Fibroblast of lung (primary cell): ENCODE measurements at regions not wholly inside any gene's neighbourhood (a gene's known extent, or its start where the extent isn't known, plus 50 kb on each side); places are given as distances from the start of the nearest gene placed in this dataset.

Experiments used
- DNase-seq, 2 donors: peaks; one replicate each; pipeline versions ENCODE4 v3.0.0 to v3.0.0-alpha.2; 2010; ENCODE audit warnings: low read depth in 2 of 2
- H2AFZ ChIP-seq: 2 replicates; pipeline ENCODE4 v1.5.1; 2012; ENCODE audit warnings: low read length, control low read depth, inconsistent platforms
- H3K27ac ChIP-seq: 2 replicates; pipeline ENCODE4 v1.5.1; 2011; ENCODE audit warnings: low read length, control low read depth; ENCODE audit not compliant: insufficient read depth
- H3K27me3 ChIP-seq: 2 replicates; pipeline ENCODE4 v1.5.1; 2011; ENCODE audit warnings: mild to moderate bottlenecking, low read length; ENCODE audit not compliant: control insufficient read depth, insufficient read depth
- H3K36me3 ChIP-seq: 2 replicates; pipeline ENCODE4 v1.5.1; 2011; ENCODE audit warnings: low read length; ENCODE audit not compliant: control insufficient read depth, insufficient read depth
- H3K4me1 ChIP-seq: 2 replicates; pipeline ENCODE4 v1.5.1; 2011; ENCODE audit warnings: low read length; ENCODE audit not compliant: control insufficient read depth, insufficient read depth; ENCODE audit errors: extremely low read depth
- H3K4me2 ChIP-seq: 2 replicates; pipeline ENCODE4 v1.5.1; 2011; ENCODE audit warnings: low read length, control low read depth; ENCODE audit not compliant: insufficient read depth; ENCODE audit errors: extremely low read depth
- H3K4me3 ChIP-seq, 4 experiments: fragments of 200-600 bp in 1 of 4; sonication (generic) in 1 of 4; replicated peaks in 1 of 4; 2 replicates each; pipeline ENCODE4 v1.5.1; 2011 to 2016; ENCODE audit warnings: low read length in 4 of 4, low read depth in 3 of 4, mild to moderate bottlenecking in 3 of 4, control low read depth in 2 of 4, inconsistent platforms in 1 of 4, mixed read lengths in 1 of 4; ENCODE audit not compliant: insufficient read depth in 1 of 4; ENCODE audit errors: control extremely low read depth in 1 of 4
- H3K79me2 ChIP-seq: 2 replicates; pipeline ENCODE4 v1.5.1; 2012; ENCODE audit warnings: mild to moderate bottlenecking, low read length, inconsistent platforms; ENCODE audit not compliant: control insufficient read depth, insufficient read depth
- H3K9ac ChIP-seq: 2 replicates; pipeline ENCODE4 v1.5.1; 2011; ENCODE audit warnings: mild to moderate bottlenecking, low read length, control low read depth; ENCODE audit not compliant: insufficient read depth
- H3K9me3 ChIP-seq: 2 replicates; pipeline ENCODE4 v1.5.1; 2012; ENCODE audit warnings: low read depth, low read length; ENCODE audit not compliant: control insufficient read depth, insufficient read depth
- H4K20me1 ChIP-seq: 2 replicates; pipeline ENCODE4 v1.5.1; 2011; ENCODE audit warnings: low read length; ENCODE audit not compliant: control insufficient read depth, insufficient read depth; ENCODE audit errors: extremely low read depth
- CTCF ChIP-seq, 2 donors: IDR thresholded peaks in 1 of 2; conservative IDR thresholded peaks in 1 of 2; 1 replicate in 1 of 2; 2 replicates in 1 of 2; pipeline ENCODE4 v1.5.1; 2011 to 2012; ENCODE audit warnings: low read length in 2 of 2, control low read depth in 1 of 2, inconsistent platforms in 1 of 2, low read depth in 1 of 2, mild to moderate bottlenecking in 1 of 2
- EZH2 ChIP-seq: IDR thresholded peaks from 2 replicates; pipeline ENCODE4 v1.5.1; 2012; ENCODE audit warnings: low read length, control low read depth, mild to moderate bottlenecking; ENCODE audit errors: missing control alignments

- H3K79me2 ChIP-seq = no peaks in the 10 kb centered on the region
- H3K36me3 ChIP-seq = no peaks in the 10 kb centered on the region
- H3K27me3 ChIP-seq = peaks cover 6% of the 10 kb centered on the region
- no peaks in the 10 kb centered on the region for H3K9me3 ChIP-seq
- no peak overlapping the region for H3K4me3 ChIP-seq
- no peak overlapping the region for H2AFZ ChIP-seq
- no peaks in the 10 kb centered on the region for H3K4me1 ChIP-seq
- H3K9ac ChIP-seq = no peak overlapping the region
- DNase-seq = peak in 1 of 2 donors; percentile 42
- no peak overlapping the region for H3K4me2 ChIP-seq
- H4K20me1 ChIP-seq = no peaks in the 10 kb centered on the region
- TF ChIP-seq CTCF (conservative IDR thresholded peaks at IDR 0.05 in 1 of 2, IDR thresholded peaks at IDR 0.05 in 1 of 2; ENCODE audit: low read depth in 1 of 2, low read length in 2 of 2) = no peak
- no peak for TF ChIP-seq EZH2
- no peak overlapping the region for H3K27ac ChIP-seq
Observed at GRCh38 chr6:149170564-149171452, 146.7 kb upstream of the TAB2 start.

GRCh38 chr6:149173222-149173621, 144.3 kb upstream of the TAB2 start:
- DNase-seq = no peak
- no peaks in the 10 kb centered on the region for H3K4me1 ChIP-seq
- H3K9me3 ChIP-seq = no peaks in the 10 kb centered on the region
- peaks cover 6% of the 10 kb centered on the region for H3K27me3 ChIP-seq
- H2AFZ ChIP-seq = no peak overlapping the region
- no peaks in the 10 kb centered on the region for H3K36me3 ChIP-seq
- no peaks in the 10 kb centered on the region for H4K20me1 ChIP-seq
- H3K4me3 ChIP-seq = no peak overlapping the region
- H3K9ac ChIP-seq = no peak overlapping the region
- no peaks in the 10 kb centered on the region for H3K79me2 ChIP-seq
- H3K4me2 ChIP-seq = no peak overlapping the region
- TF ChIP-seq CTCF (conservative IDR thresholded peaks at IDR 0.05 in 1 of 2, IDR thresholded peaks at IDR 0.05 in 1 of 2; ENCODE audit: low read depth in 1 of 2, low read length in 2 of 2) (no peak), EZH2 (no peak)
- H3K27ac ChIP-seq = no peak overlapping the region

- no peaks in the 10 kb centered on the region for H3K9me3 ChIP-seq
- DNase-seq = no peak
- H3K36me3 ChIP-seq = no peaks in the 10 kb centered on the region
- H3K4me2 ChIP-seq = no peak overlapping the region
- H2AFZ ChIP-seq = no peak overlapping the region
- no peak overlapping the region for H3K9ac ChIP-seq
- H3K27me3 ChIP-seq = peaks cover 6% of the 10 kb centered on the region
- H3K79me2 ChIP-seq = no peaks in the 10 kb centered on the region
- H3K4me1 ChIP-seq = no peaks in the 10 kb centered on the region
- no peaks in the 10 kb centered on the region for H4K20me1 ChIP-seq
- TF ChIP-seq EZH2 (no peak), CTCF (conservative IDR thresholded peaks at IDR 0.05 in 1 of 2, IDR thresholded peaks at IDR 0.05 in 1 of 2; ENCODE audit: low read depth in 1 of 2, low read length in 2 of 2) (no peak)
- no peak overlapping the region for H3K27ac ChIP-seq
- no peak overlapping the region for H3K4me3 ChIP-seq
Observed at GRCh38 chr6:149174962-149175361, 142.6 kb upstream of the TAB2 start.
